ENCODE measurements at regions not wholly inside any gene's neighbourhood (a gene's known extent, or its start where the extent isn't known, plus 50 kb on each side); places are given as distances from the start of the nearest gene placed in this dataset.

DNA sequence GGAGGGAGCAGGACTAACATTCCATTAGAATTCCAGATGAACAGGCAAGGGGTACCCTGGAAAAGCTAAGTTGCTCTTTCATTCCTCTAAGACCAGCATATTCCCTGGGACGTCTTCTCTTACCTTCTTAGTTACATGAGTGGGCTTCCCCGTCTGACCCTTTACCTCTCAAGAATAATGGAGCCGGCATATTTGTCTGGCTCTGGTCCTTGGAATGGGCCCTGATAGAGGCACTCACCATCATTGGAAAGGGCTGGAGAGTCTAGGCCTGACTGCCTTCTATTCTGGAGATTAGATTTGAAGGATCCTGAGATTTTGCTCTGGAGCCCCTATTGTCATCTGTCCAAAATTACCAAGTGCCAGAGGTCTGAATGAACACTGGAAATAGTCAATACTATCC, 347.5 kb downstream of the MYCN start:
- no peak for DNase-seq

- no peak for DNase-seq
These were observed 346.9 kb downstream of the MYCN start for GRCh38 chr2:16287281-16287680.

GRCh38 chr2:16285813-16286510, 345.6 kb downstream of the MYCN start:
- no peak for DNase-seq

- DNase-seq, result no peak
These were observed 344.7 kb downstream of the MYCN start for GRCh38 chr2:16284941-16285625.

DNA sequence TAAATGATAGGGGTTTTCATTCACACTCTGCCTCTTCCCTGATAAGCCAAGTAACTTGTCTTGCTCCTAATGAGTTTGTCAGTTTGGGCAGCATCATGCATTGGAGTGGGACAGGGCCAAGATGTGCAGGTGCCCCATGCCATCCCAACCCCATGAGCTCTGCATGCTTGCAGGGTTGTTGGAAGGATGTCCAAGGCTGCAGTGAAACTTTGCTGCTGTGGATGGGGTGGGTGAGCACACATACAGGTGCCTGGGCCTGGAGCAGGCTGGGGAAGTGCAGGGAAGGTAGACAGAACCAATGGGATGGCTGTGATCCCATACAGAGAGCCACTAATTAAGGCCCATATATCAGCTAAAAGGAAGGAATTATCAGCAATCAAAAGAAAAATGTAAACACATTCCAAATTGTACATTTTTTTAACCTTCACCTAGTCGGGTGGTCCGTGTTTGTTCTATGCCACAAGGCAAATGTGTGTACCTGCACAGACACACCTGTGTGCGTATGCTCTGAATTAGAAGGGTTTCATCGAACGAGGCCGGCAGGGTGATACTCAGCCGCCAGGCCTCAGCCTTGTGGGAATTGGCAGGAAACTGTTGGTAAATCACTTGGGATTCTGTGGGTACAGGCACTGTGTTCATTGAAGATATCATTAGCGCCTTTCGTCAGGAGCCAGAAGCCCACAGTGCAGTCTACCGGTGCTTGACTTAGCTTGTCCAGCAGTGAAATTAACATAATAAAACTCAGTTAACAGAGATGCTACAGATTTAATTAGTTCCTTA, 342.9 kb downstream of the MYCN start:
- DNase-seq, result no peak

- DNase-seq, result no peak
These were observed 342.2 kb downstream of the MYCN start for GRCh38 chr2:16282511-16282910.

GRCh38 chr2:16281451-16282335, 341.3 kb downstream of the MYCN start:
- peak; percentile 72 for DNase-seq

- no peak for DNase-seq
These were observed 339.7 kb downstream of the MYCN start for GRCh38 chr2:16280081-16280480.

DNA sequence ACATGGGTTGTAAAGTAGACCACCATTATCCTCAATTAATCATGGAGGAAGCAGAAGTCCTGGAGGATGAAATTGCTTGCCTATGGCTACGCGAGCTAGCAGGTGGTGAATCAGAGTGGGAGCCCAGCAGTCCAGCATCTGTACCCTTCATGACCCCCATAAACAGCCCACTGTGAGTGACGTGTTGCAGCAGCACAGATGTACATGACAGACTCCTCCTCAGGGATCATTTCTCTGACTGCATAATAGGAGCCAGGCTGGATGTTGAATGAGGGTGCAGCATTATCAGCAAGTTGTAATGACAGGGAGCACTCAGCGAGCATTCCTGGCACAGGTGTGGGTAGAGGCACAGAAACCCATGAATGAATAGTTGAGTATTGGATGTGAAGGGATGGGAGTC, 339.3 kb downstream of the MYCN start:
- DNase-seq, result no peak

GRCh38 chr2:16279201-16279570, 338.8 kb downstream of the MYCN start:
- no peak for DNase-seq

- no peak for DNase-seq
These were observed 338.3 kb downstream of the MYCN start for GRCh38 chr2:16278421-16279200.

- DNase-seq, result no peak
These were observed 336.8 kb downstream of the MYCN start for GRCh38 chr2:16277117-16277516.

GRCh38 chr2:16275661-16276060, 335.3 kb downstream of the MYCN start:
- DNase-seq, result peak; percentile 16

- DNase-seq, result peak; percentile 12
These were observed 334.8 kb downstream of the MYCN start for GRCh38 chr2:16275131-16275530.

- DNase-seq, result peak; percentile 16
These were observed 332.8 kb downstream of the MYCN start for GRCh38 chr2:16273111-16273510.

GRCh38 chr2:16272038-16272788, 331.9 kb downstream of the MYCN start:
- peak; percentile 25 for DNase-seq

- peak; percentile 12 for DNase-seq
These were observed 331.0 kb downstream of the MYCN start for GRCh38 chr2:16271231-16271896.

GRCh38 chr2:16270441-16270840, 330.1 kb downstream of the MYCN start:
- peak; percentile 1 for DNase-seq

DNA sequence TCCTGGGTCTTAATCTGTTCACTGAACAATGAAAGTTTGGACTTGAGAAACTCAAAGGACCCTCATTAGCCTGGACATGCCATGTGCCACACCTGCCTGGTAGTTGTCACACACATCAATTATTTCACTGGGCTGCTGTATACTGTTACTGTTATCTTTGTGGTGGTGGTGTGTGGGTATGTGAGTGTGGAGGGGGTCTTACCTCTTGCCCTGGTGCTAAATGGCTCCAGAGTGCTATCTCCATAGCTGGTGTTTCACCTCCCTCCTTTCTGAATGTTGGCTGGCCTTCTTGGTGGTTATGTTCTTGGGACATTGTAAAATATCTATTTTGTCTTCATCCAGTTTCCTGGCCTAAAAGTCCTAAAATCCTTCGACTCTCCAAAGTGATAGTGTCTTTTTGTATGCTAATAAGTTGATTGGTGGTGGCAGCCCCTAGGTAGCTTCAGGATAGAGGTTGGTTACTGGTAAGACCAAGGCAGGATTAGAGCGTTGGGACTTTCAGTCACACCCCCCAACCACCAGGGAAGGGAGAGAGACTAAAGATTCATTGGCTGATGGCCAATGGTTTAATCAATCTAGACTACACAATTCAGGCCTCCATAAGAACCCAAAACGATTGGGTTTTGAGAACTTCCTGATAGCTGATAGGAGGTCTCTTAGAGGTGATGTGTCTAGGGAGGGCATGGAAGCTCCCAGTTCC, 328.1 kb downstream of the MYCN start:
- peak; percentile 12 for DNase-seq

GRCh38 chr2:16266571-16266970, 326.2 kb downstream of the MYCN start:
- no peak for DNase-seq
